Heart right ventricle (tissue), 16 donors: ENCODE measurements at regions not wholly inside any gene's neighbourhood (a gene's known extent, or its start where the extent isn't known, plus 50 kb on each side); places are given as distances from the start of the nearest gene placed in this dataset.

ENCODE experiments used
- ATAC-seq, 8 donors: fragments of 200-7000 bp; cut with Tn5 transposase; one replicate each; pipeline ENCODE4 v1.9.1; 2020; ENCODE audit warnings: mild to moderate bottlenecking in 8 of 8, moderate library complexity in 8 of 8, moderate number of reproducible peaks in 1 of 8
- DNase-seq, 2 donors: peaks; one replicate each; pipeline ENCODE4 v3.0.0-alpha.2; 2020
- H3K27ac ChIP-seq, 10 donors: fragments of 200-600 bp; sonication (generic) in 2 of 10; one replicate each; pipeline versions ENCODE4 v1.5.0 to v1.8.0; 2020 to 2022; ENCODE audit warnings: mild to moderate bottlenecking in 3 of 10
- H3K27me3 ChIP-seq, 7 donors: fragments of 200-600 bp; one replicate each; pipeline ENCODE4 v1.8.0; 2021 to 2022; ENCODE audit warnings: mild to moderate bottlenecking in 2 of 7
- H3K36me3 ChIP-seq, 9 donors: fragments of 200-600 bp; sonication (generic) in 1 of 9; one replicate each; pipeline versions ENCODE4 v1.5.0 to v1.8.0; 2020 to 2022; ENCODE audit warnings: mild to moderate bottlenecking in 2 of 9
- H3K4me1 ChIP-seq, 9 donors: fragments of 200-600 bp; sonication (generic) in 1 of 9; one replicate each; pipeline versions ENCODE4 v1.5.0 to v1.8.0; 2020 to 2022; ENCODE audit warnings: mild to moderate bottlenecking in 4 of 9
- H3K4me3 ChIP-seq, 10 donors: fragments of 200-600 bp; sonication (generic) in 2 of 10; one replicate each; pipeline versions ENCODE4 v1.5.0 to v1.8.0; 2020 to 2022; ENCODE audit warnings: mild to moderate bottlenecking in 7 of 10, moderate library complexity in 2 of 10
- H3K9me3 ChIP-seq, 11 donors: fragments of 200-600 bp in 10 of 11; sonication (generic) in 2 of 11; one replicate each; pipeline versions ENCODE4 v1.5.0 to v1.8.0; 2013 to 2022; ENCODE audit warnings: mild to moderate bottlenecking in 2 of 11, control low read depth in 1 of 11, moderate library complexity in 1 of 11
- WGBS, 2 donors: extraction: QIAGEN DNeasy Blood & Tissue Kit; methylation state at CpG; one replicate each; pipeline ENCODE4 v1.1.7; 2013; ENCODE audit warnings: inconsistent platforms in 1 of 2; 5-methylcytosine and 5-hydroxymethylcytosine counted together
- intact Hi-C, 10 donors: fragments of 100-400 bp; cut with DNase I; formaldehyde crosslinking; loops; one replicate each; pipeline versions ENCODE4 v1.11.1 to v1.14.2; 2022
- TF ChIP-seq, protein P1 (sequence below), 9 donors: fragments of 200-600 bp; sonication (generic) in 2 of 9; IDR thresholded peaks; one replicate each; pipeline versions ENCODE4 v1.5.0 to v1.8.0; 2021 to 2022; ENCODE audit warnings: antibody characterized with exemption in 9 of 9, mild to moderate bottlenecking in 5 of 9, moderate library complexity in 1 of 9
- donor health status: Arrhythmogenic right ventricular cardiomyopathy.
- donor health status: ischemic (EF 13 %, LVEDD 7.1; RV severe dilation, severe dysfunction).
- donor health status: healthy with polysubstance abuse.
- donor health status: DM: no; HTN: yes; CAD: no.
- donor health status: DM: no; HTN: no; CAD: no.
- donor health status: ischemic (EF 25% LVEDD 6.9; RV normal size, moderate dysfunction).
- donor health status: ischemic (EF 25% LVEDD 5.7; RV mildly dilated, moderate dysfunction).
- donor health status: healthy.
- donor health status: DM: yes; HTN: yes; CAD: no.
- donor health status: Ischemic cardiomyopathy.
- donor health status: ischemic (EF 35%, LVEDD 5.7; RV mildly dilated, moderate dysfunction).
- donor health status: nonischemic (EF 11% LVEDD 7.7; RV severe dilation, severe dysfunction).
- donor health status: DM: yes; HTN: yes; CAD: no.
- donor health status: PGD.
- donor health status: ischemic (EF 29% LVEDD 5.4; RV normal size, mild dysfunction).
- donor health status: nonischemic (EF 23%, LVEDD 6.1; RV moderate dilation, normal function).

DNA sequence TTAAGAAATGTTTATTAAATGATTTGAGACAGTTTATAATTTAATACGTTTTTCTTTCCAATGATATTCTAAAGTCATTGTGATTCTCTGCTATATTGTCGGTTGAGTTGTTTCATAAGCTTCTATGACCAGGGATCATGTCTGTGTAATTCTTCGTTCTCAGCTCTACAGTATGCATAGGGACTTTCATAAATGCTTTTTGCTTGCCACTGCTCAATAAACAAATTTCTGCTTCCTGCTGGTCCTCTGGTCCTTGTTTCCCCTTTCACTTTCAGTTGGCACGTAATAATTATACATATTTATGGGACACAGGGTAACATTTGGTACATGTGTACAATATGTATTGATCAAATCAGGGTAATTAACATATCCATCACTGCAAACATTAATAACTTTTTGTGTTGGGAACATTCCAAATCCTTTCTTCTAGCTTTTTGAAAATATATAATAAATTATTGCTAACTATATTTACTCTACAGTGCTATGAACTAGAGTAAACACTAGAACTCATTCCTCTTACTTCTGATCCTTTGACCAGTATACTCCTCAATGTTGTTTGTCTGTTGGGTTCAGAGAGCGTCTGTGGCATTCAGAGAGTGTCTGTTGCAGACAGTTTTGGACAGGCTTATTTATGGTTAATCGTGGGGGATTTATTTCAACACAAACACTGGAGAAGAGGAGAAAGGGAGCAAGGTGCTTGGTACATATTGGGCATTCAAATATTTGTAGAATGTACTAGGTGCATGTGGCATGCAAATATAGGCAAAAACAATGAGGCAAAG, 68.3 kb upstream of the SPANXB1 start:
- no peaks in the 10 kb centered on the region for H3K9me3 ChIP-seq
- WGBS, 2 donors = 69 to 90% methylated on average over 6 of the region's 6 CpGs
- TF ChIP-seq, protein P1, sequence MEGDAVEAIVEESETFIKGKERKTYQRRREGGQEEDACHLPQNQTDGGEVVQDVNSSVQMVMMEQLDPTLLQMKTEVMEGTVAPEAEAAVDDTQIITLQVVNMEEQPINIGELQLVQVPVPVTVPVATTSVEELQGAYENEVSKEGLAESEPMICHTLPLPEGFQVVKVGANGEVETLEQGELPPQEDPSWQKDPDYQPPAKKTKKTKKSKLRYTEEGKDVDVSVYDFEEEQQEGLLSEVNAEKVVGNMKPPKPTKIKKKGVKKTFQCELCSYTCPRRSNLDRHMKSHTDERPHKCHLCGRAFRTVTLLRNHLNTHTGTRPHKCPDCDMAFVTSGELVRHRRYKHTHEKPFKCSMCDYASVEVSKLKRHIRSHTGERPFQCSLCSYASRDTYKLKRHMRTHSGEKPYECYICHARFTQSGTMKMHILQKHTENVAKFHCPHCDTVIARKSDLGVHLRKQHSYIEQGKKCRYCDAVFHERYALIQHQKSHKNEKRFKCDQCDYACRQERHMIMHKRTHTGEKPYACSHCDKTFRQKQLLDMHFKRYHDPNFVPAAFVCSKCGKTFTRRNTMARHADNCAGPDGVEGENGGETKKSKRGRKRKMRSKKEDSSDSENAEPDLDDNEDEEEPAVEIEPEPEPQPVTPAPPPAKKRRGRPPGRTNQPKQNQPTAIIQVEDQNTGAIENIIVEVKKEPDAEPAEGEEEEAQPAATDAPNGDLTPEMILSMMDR (IDR thresholded peaks at IDR 0.05) = no peak
- DNase-seq (no peak), ATAC-seq (no peak)
- H3K27me3 ChIP-seq = no peaks in the 10 kb centered on the region
- H3K4me1 ChIP-seq = no peaks in the 10 kb centered on the region
- intact Hi-C loops = no loop called here
- no peaks in the 10 kb centered on the region for H3K36me3 ChIP-seq
- H3K27ac ChIP-seq = no peak overlapping the region
- H3K4me3 ChIP-seq = no peak overlapping the region

DNA sequence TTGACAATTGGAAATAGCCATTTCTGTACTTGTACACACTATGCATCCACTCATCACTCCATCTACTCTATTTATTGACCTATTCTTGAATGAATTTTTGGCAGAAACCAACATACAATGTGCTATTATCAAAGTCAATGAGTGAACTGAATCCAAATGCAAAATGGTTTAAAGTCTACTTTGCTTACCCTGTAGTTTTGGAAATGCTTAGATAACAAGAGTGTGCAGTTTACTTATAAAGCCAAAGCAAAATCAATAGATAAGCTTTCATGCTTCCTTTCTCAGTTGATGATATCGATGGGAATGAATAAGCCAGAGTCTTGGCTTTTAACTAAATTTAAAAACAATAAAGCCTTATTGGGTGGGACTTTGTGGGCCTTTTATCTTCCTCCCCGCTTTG, 58.9 kb upstream of the SPANXB1 start:
- intact Hi-C loops = no loop called here
- Histone ChIP-seq H3K4me1 (no peaks in the 10 kb centered on the region), H3K36me3 (no peaks in the 10 kb centered on the region), H3K27ac (no peak overlapping the region), H3K27me3 (no peaks in the 10 kb centered on the region), H3K9me3 (no peaks in the 10 kb centered on the region), H3K4me3 (no peak overlapping the region)
- ATAC-seq = no peak
- no peak for DNase-seq
- 81 to 94% methylated on average over 2 of the region's 2 CpGs for WGBS, 2 donors
- TF ChIP-seq, protein P1 (IDR thresholded peaks at IDR 0.05) = no peak

DNA sequence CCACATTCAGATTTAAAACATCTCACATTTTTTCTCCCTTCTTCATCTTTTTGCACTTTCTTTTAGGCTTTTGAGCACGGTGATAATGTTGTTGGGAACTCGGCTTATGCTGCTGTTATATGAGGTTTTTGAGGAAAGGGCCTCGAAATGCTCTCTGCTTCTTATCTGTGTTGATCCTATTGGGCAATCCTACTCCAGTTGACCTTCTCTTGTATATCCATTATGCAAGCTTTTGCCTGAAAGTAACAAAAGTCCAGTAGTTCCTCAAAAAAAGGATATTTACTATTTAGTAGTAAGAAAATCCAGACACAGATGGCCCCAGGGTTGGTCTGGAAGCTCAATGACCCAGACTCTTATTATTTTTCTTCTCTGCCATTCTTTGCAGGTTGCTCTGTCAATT, 57.7 kb upstream of the SPANXB1 start:
- TF ChIP-seq, protein P1 (IDR thresholded peaks at IDR 0.05) = no peak
- Histone ChIP-seq H3K9me3 (no peaks in the 10 kb centered on the region), H3K4me3 (no peak overlapping the region), H3K27me3 (no peaks in the 10 kb centered on the region), H3K27ac (no peak overlapping the region), H3K4me1 (no peaks in the 10 kb centered on the region), H3K36me3 (no peaks in the 10 kb centered on the region)
- ATAC-seq = no peak
- no peak for DNase-seq
- WGBS, 2 donors = 76 to 88% methylated on average over 3 of the region's 3 CpGs
- intact Hi-C loops = no loop called here

DNA sequence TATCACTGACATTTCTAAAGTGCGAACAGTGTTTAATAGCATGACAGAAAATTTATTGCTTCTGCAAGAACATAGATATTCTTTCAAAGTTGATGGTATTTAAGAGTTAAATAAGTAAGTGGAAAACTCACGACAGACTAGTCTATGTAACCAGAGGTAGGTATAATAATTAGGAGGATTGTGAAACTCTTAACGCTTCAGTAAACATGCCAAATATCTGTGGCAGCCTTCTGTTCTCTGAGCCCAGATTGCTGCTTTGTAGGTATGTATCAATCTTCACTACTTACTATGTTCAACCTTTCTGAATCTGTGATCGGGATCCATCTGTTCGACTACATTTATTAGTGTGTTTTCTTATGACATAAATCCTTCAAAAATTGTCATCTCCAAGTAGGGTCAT, 53.6 kb upstream of the SPANXB1 start:
- Histone ChIP-seq H3K27me3 (no peaks in the 10 kb centered on the region), H3K4me3 (no peak overlapping the region), H3K9me3 (no peaks in the 10 kb centered on the region), H3K27ac (no peak overlapping the region), H3K4me1 (no peaks in the 10 kb centered on the region), H3K36me3 (no peaks in the 10 kb centered on the region)
- intact Hi-C loops = no loop called here
- ATAC-seq (no peak), DNase-seq (no peak)
- WGBS, 2 donors = 86 to 88% methylated on average over 5 of the region's 5 CpGs
- TF ChIP-seq, protein P1 (IDR thresholded peaks at IDR 0.05) = no peak
